ENCODE measurements at regions not wholly inside any gene's neighbourhood (a gene's known extent, or its start where the extent isn't known, plus 50 kb on each side); places are given as distances from the start of the nearest gene placed in this dataset.

- TF ChIP-seq CTCF (IDR thresholded peaks at IDR 0.05): no peak
- no peak for TF ChIP-seq POLR2A (IDR thresholded peaks at IDR 0.05)
Measured at GRCh38 chr20:43306837-43307236, 117.1 kb upstream of the PTPRT start.

Data from lower leg skin (tissue), 3 donors.